GM12878 (cell line): ENCODE measurements at regions not wholly inside any gene's neighbourhood (a gene's known extent, or its start where the extent isn't known, plus 50 kb on each side); places are given as distances from the start of the nearest gene placed in this dataset.

ENCODE experiments used
- ATAC-seq: fragments of 200-7000 bp; cut with Tn5 transposase; 3 replicates; pipeline ENCODE4 v1.9.1; 2020; ENCODE audit warnings: mild to moderate bottlenecking, moderate library complexity
- BruUV-seq: library from RNA; stranded (reverse); fragments of 400-500 nt; replicated peaks from 2 replicates; lab custom pipeline; 2021; lab: Mats Ljungman, UMichigan
- CTCF ChIA-PET: fragments of 300-600 bp; sonication (Branson Sonifier 250); formaldehyde crosslinking; extraction: SDS; loops from one replicate; lab custom pipeline; 2021; ENCODE audit warnings: inconsistent platforms; lab: Yijun Ruan, JAX
- POLR2A ChIA-PET: fragments of 350-600 bp; formaldehyde crosslinking; extraction: SDS; loops from one replicate; lab custom pipeline; 2021; ENCODE audit warnings: inconsistent platforms; lab: Charles Lee
- RAD21 ChIA-PET: fragments of 300-600 bp; sonication (Branson Sonifier 250); formaldehyde crosslinking; loops from one replicate; lab custom pipeline; 2023; ENCODE audit warnings: antibody characterized with exemption; ENCODE audit not compliant: unreplicated experiment; lab: Charles Lee
- SMC1A ChIA-PET: fragments of 300-600 bp; sonication (Branson Sonifier 250); formaldehyde crosslinking; loops from one replicate; lab custom pipeline; 2023; ENCODE audit not compliant: unreplicated experiment, uncharacterized antibody; lab: Charles Lee
- DNase-seq: peaks from one replicate; pipeline ENCODE4 v3.0.0-alpha.2; 2011; ENCODE audit warnings: low read depth, low spot score
- FAIRE-seq: peaks from 3 replicates; lab custom pipeline; 2011; peaks lifted over from hg19 to GRCh38; lab: Jason Lieb, UNC
- H2AFZ ChIP-seq: 2 replicates; pipeline ENCODE4 v1.6.0; 2011; ENCODE audit warnings: low read depth, low read length, control low read depth; ENCODE audit not compliant: control insufficient read depth
- H3K27ac ChIP-seq: 2 replicates; pipeline ENCODE4 v1.5.1; 2011; ENCODE audit warnings: control low read depth; ENCODE audit not compliant: control insufficient read depth, insufficient read depth
- H3K27me3 ChIP-seq, 2 experiments: replicated peaks in 1 of 2; 2 replicates each; pipeline versions ENCODE4 v1.6.0 to v1.6.1; 2011; ENCODE audit warnings: low read length in 1 of 2; ENCODE audit not compliant: control insufficient read depth in 2 of 2, insufficient read depth in 2 of 2
- H3K36me3 ChIP-seq, 2 experiments: 2 replicates each; pipeline ENCODE4 v1.5.1; 2011; ENCODE audit warnings: low read length in 1 of 2; ENCODE audit not compliant: control insufficient read depth in 2 of 2, insufficient read depth in 2 of 2
- H3K4me1 ChIP-seq: 2 replicates; pipeline ENCODE4 v1.6.1; 2011; ENCODE audit warnings: mild to moderate bottlenecking, low read length, moderate library complexity, mixed read lengths; ENCODE audit not compliant: control insufficient read depth, insufficient read depth
- H3K4me2 ChIP-seq: 2 replicates; pipeline ENCODE4 v1.6.0; 2011; ENCODE audit warnings: control low read depth; ENCODE audit not compliant: control insufficient read depth, insufficient read depth
- H3K4me3 ChIP-seq: fragments of 200-600 bp; sonication (generic); 2 replicates; pipeline ENCODE4 v1.5.1; 2016
- H3K79me2 ChIP-seq: 2 replicates; pipeline ENCODE4 v1.6.0; 2011; ENCODE audit warnings: low read length; ENCODE audit not compliant: control insufficient read depth, insufficient read depth
- H3K9ac ChIP-seq: 2 replicates; pipeline ENCODE4 v1.8.0; 2011; ENCODE audit warnings: low read length, control low read depth, mixed read lengths; ENCODE audit not compliant: control insufficient read depth, insufficient read depth
- H3K9me3 ChIP-seq: replicated peaks from 3 replicates; pipeline ENCODE4 v1.5.1; 2011; ENCODE audit warnings: mild to moderate bottlenecking, low read length; ENCODE audit not compliant: control insufficient read depth, insufficient read depth
- H4K20me1 ChIP-seq: 2 replicates; pipeline ENCODE4 v1.6.0; 2011; ENCODE audit not compliant: control insufficient read depth, insufficient read depth
- ASH2L ChIP-seq: fragments of 300-600, 200-600 bp; sonication (generic); IDR thresholded peaks from 2 replicates; pipeline ENCODE4 v1.6.1; 2017; ENCODE audit warnings: low read depth, mild to moderate bottlenecking, borderline replicate concordance
- BCL11A ChIP-seq: IDR thresholded peaks from 2 replicates; pipeline ENCODE4 v1.6.1; 2011; ENCODE audit warnings: low read depth, low read length
- CHD1 ChIP-seq: IDR thresholded peaks from 2 replicates; pipeline ENCODE4 v1.6.1; 2012; ENCODE audit warnings: low read depth, low read length, improper control_type of control experiment
- CREM ChIP-seq: IDR thresholded peaks from 2 replicates; pipeline ENCODE4 v1.6.1; 2014; ENCODE audit warnings: antibody characterized with exemption, low read depth
- DPF2 ChIP-seq: fragments of 450-650 bp; IDR thresholded peaks from 2 replicates; pipeline ENCODE4 v1.6.1; 2017; ENCODE audit warnings: mild to moderate bottlenecking
- IKZF2 ChIP-seq, 2 experiments: fragments of 450-650 bp; IDR thresholded peaks; 2 replicates each; pipeline ENCODE4 v1.6.1; 2017; ENCODE audit warnings: mild to moderate bottlenecking in 2 of 2, moderate library complexity in 2 of 2
- LARP7 ChIP-seq: fragments of 450-650 bp; IDR thresholded peaks from 2 replicates; pipeline ENCODE4 v1.6.1; 2017; ENCODE audit warnings: mild to moderate bottlenecking
- NR2C2 ChIP-seq: IDR thresholded peaks from 2 replicates; pipeline ENCODE4 v1.6.1; 2011; ENCODE audit warnings: borderline replicate concordance, low read depth; ENCODE audit not compliant: control insufficient read depth, insufficient read length
- PAX8 ChIP-seq: fragments of 450-650 bp; IDR thresholded peaks from 2 replicates; pipeline ENCODE4 v1.6.1; 2017; ENCODE audit warnings: mild to moderate bottlenecking, moderate library complexity
- RB1 ChIP-seq: fragments of 450-650 bp; formaldehyde crosslinking; IDR thresholded peaks from 2 replicates; pipeline ENCODE4 v1.6.1; 2017; ENCODE audit warnings: mild to moderate bottlenecking, borderline replicate concordance
- SMARCA5 ChIP-seq: fragments of 450-650 bp; IDR thresholded peaks from 2 replicates; pipeline ENCODE4 v1.6.1; 2017; ENCODE audit warnings: mild to moderate bottlenecking
- SPI1 ChIP-seq: IDR thresholded peaks from 2 replicates; pipeline ENCODE4 v1.6.1; 2011; ENCODE audit warnings: low read depth, mild to moderate bottlenecking, low read length, moderate library complexity, borderline replicate concordance; ENCODE audit not compliant: insufficient read depth
- TARDBP ChIP-seq: IDR thresholded peaks from 2 replicates; pipeline ENCODE4 v1.6.1; 2016; ENCODE audit warnings: borderline replicate concordance
- WGBS: methylation state at CpG from one replicate; pipeline ENCODE4 v1.1.6; 2016; ENCODE audit warnings: low lambda C conversion rate; ENCODE audit not compliant: insufficient replicate concordance, insufficient coverage; ENCODE audit errors: missing lambda C conversion rate; 5-methylcytosine and 5-hydroxymethylcytosine counted together
- in situ Hi-C: fragments of 300-500 bp; cut with MboI; formaldehyde crosslinking; loops from 9 replicates; pipeline ENCODE4 v1.14.3; 2018; ENCODE audit warnings: mixed read lengths
- intact Hi-C: fragments of 100-400 bp; cut with micrococcal nuclease; formaldehyde crosslinking; loops from one replicate; pipeline ENCODE4 v1.14.2; 2022; ENCODE audit not compliant: unreplicated experiment
- TF ChIP-seq, protein P1 (sequence below): fragments of 450-650 bp; IDR thresholded peaks from 2 replicates; pipeline ENCODE4 v1.6.1; 2017; ENCODE audit warnings: mild to moderate bottlenecking, moderate library complexity
- TF ChIP-seq, protein P2 (sequence below): fragments of 450-650 bp; IDR thresholded peaks from 2 replicates; pipeline ENCODE4 v1.6.1; 2016; ENCODE audit warnings: mild to moderate bottlenecking
- TF ChIP-seq, protein P3 (sequence below): fragments of 450-650 bp; IDR thresholded peaks from 2 replicates; pipeline ENCODE4 v1.6.1; 2018; ENCODE audit warnings: mild to moderate bottlenecking, low read depth, moderate library complexity; ENCODE audit not compliant: partially characterized antibody

DNA sequence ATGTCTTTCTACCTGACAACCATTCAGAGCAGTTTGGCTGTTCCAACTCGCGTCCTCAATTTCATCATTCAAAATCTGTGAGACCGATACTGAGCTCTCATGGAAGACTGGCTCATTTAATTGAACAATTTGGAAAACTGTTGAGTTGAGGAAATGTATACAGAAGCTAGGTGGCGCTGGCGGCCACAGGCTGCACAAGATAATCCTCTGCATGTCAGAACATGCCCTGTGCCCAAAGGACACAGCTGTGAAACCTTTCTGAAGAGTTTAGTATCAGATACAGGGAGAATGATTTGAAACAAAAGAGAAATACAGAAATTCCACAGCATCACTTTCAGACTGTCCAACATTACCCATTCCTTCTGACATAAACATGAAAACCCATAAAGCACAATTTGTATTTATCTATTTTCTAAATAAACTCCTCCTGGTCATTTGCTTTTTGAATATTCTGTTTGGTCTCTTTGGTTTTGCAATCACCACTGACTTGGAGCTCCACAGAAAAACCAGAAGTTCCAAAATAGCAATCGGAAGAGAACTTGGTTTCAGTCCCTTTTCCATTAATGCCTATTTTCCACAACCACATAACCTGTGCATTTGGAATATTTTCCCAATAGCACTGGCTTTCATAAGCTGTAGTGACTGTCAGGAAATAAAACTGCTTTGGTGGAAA, 192.8 kb downstream of the MAP2K6 start:
- intact Hi-C loops: loop anchor here (1.0 to 5.0 kb wide), 3 partner anchors 537 to 1016 kb away; no protein-coding TSS in a partner anchor
- peak; percentile 59 for FAIRE-seq
- TF ChIP-seq, protein P1, sequence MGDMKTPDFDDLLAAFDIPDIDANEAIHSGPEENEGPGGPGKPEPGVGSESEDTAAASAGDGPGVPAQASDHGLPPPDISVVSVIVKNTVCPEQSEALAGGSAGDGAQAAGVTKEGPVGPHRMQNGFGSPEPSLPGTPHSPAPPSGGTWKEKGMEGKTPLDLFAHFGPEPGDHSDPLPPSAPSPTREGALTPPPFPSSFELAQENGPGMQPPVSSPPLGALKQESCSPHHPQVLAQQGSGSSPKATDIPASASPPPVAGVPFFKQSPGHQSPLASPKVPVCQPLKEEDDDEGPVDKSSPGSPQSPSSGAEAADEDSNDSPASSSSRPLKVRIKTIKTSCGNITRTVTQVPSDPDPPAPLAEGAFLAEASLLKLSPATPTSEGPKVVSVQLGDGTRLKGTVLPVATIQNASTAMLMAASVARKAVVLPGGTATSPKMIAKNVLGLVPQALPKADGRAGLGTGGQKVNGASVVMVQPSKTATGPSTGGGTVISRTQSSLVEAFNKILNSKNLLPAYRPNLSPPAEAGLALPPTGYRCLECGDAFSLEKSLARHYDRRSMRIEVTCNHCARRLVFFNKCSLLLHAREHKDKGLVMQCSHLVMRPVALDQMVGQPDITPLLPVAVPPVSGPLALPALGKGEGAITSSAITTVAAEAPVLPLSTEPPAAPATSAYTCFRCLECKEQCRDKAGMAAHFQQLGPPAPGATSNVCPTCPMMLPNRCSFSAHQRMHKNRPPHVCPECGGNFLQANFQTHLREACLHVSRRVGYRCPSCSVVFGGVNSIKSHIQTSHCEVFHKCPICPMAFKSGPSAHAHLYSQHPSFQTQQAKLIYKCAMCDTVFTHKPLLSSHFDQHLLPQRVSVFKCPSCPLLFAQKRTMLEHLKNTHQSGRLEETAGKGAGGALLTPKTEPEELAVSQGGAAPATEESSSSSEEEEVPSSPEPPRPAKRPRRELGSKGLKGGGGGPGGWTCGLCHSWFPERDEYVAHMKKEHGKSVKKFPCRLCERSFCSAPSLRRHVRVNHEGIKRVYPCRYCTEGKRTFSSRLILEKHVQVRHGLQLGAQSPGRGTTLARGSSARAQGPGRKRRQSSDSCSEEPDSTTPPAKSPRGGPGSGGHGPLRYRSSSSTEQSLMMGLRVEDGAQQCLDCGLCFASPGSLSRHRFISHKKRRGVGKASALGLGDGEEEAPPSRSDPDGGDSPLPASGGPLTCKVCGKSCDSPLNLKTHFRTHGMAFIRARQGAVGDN: no peak
- TF ChIP-seq CHD1 (peak; percentile 94; the same call in 1 of the 2 replicates), PAX8 (peak; percentile 82; the same call in 1 of the 2 replicates), NR2C2 (no peak), RB1 (no peak), DPF2 (0 out of 2 replicates have a peak, but pooled peaks have one; percentile 27), BCL11A (0 out of 2 replicates have a peak, but pooled peaks have one; percentile 8), TARDBP (no peak), LARP7 (no peak), IKZF2 (IDR thresholded peaks at IDR 0.05) (peak; percentile 65 to 69), CREM (no peak; the same call in 1 of the 2 replicates), SMARCA5 (peak; percentile 70), ASH2L (no peak), SPI1 (no peak)
- TF ChIP-seq, protein P2, sequence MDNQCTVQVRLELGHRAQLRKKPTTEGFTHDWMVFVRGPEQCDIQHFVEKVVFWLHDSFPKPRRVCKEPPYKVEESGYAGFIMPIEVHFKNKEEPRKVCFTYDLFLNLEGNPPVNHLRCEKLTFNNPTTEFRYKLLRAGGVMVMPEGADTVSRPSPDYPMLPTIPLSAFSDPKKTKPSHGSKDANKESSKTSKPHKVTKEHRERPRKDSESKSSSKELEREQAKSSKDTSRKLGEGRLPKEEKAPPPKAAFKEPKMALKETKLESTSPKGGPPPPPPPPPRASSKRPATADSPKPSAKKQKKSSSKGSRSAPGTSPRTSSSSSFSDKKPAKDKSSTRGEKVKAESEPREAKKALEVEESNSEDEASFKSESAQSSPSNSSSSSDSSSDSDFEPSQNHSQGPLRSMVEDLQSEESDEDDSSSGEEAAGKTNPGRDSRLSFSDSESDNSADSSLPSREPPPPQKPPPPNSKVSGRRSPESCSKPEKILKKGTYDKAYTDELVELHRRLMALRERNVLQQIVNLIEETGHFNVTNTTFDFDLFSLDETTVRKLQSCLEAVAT: no peak
- TF ChIP-seq, protein P3, sequence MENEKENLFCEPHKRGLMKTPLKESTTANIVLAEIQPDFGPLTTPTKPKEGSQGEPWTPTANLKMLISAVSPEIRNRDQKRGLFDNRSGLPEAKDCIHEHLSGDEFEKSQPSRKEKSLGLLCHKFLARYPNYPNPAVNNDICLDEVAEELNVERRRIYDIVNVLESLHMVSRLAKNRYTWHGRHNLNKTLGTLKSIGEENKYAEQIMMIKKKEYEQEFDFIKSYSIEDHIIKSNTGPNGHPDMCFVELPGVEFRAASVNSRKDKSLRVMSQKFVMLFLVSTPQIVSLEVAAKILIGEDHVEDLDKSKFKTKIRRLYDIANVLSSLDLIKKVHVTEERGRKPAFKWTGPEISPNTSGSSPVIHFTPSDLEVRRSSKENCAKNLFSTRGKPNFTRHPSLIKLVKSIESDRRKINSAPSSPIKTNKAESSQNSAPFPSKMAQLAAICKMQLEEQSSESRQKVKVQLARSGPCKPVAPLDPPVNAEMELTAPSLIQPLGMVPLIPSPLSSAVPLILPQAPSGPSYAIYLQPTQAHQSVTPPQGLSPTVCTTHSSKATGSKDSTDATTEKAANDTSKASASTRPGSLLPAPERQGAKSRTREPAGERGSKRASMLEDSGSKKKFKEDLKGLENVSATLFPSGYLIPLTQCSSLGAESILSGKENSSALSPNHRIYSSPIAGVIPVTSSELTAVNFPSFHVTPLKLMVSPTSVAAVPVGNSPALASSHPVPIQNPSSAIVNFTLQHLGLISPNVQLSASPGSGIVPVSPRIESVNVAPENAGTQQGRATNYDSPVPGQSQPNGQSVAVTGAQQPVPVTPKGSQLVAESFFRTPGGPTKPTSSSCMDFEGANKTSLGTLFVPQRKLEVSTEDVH: no peak

More for the DNA sequence above, 192.8 kb downstream of the MAP2K6 start:
- ChIA-PET RAD21 (interaction anchor here (0.7 to 4.1 kb wide), 18 partner anchors 13 to 1016 kb away, joined by 3 to 40 read pairs (median 4); no protein-coding TSS in a partner anchor), POLR2A (interaction anchor here (0.6 kb wide), 2 partner anchors 13 to 112 kb away, joined by 3 read pairs; no protein-coding TSS in a partner anchor), CTCF (interaction anchor here (0.5 to 4.9 kb wide), 57 partner anchors 9 to 1425 kb away, joined by 3 to 76 read pairs (median 4); partner anchors contain the start of gene KCNJ2), SMC1A (interaction anchor here (0.6 to 4.9 kb wide), 26 partner anchors 9 to 1017 kb away, joined by 3 to 51 read pairs (median 4); no protein-coding TSS in a partner anchor)
- ATAC-seq (peak; percentile 96), DNase-seq (peak; percentile 45)
- no peaks in the 10 kb centered on the region for H3K36me3 ChIP-seq
- H3K79me2 ChIP-seq: no peaks in the 10 kb centered on the region
- H3K9ac ChIP-seq: no peak overlapping the region
- in situ Hi-C loops: no loop called here
- H2AFZ ChIP-seq: peak overlapping the region; percentile 70
- H3K4me2 ChIP-seq: peak overlapping the region; percentile 9; the same call in 1 of the 2 replicates
- H3K27me3 ChIP-seq: no peaks in the 10 kb centered on the region
- H4K20me1 ChIP-seq: no peaks in the 10 kb centered on the region
- peak overlapping the region; percentile 50; the same call in 1 of the 2 replicates for H3K27ac ChIP-seq
- H3K4me1 ChIP-seq: peaks cover 2% of the 10 kb centered on the region; the same call in 1 of the 2 replicates
- BruUV-seq: no TSS peak
- no peaks in the 10 kb centered on the region; the same call in 2 of the 3 replicates for H3K9me3 ChIP-seq
- H3K4me3 ChIP-seq: no peak overlapping the region
- 4% methylated on average over 6 of the region's 6 CpGs for WGBS
